ENCODE measurements at regions not wholly inside any gene's neighbourhood (a gene's known extent, or its start where the extent isn't known, plus 50 kb on each side); places are given as distances from the start of the nearest gene placed in this dataset.
A peak's percentile ranks its signal among the peaks of the same experiment; 100 is the strongest.

DNA sequence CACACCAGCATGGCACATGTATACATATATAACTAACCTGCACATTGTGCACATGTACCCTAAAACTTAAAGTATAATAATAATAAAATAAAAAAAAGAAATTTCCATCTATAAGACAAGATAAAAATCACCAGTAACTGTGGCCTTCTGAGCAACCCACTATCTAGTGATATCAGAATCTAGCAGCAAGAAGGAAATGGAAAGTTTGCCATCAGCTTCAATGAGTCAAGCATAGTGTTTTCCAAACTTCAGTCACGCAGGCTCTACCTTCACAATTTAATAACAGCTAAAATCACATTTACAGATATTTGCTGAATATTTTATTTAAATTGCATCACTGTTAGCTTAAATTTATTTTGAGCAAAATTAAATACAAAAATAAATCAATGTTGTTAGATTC is 345.3 kb upstream of the CD180 start:
- H3K27me3 Mint-ChIP-seq: no peaks in the 10 kb centered on the region
- H3K9me3 Mint-ChIP-seq (ENCODE audit: low read depth): no peaks in the 10 kb centered on the region
- DNase-seq (no peak), ATAC-seq (no peak)
- CTCF ChIA-PET: no interaction called here
- no peaks in the 10 kb centered on the region for H3K36me3 Mint-ChIP-seq
- no peak overlapping the region for H3K4me3 Mint-ChIP-seq
- no peak overlapping the region for H3K27ac Mint-ChIP-seq
- H3K4me1 Mint-ChIP-seq: no peaks in the 10 kb centered on the region

DNA sequence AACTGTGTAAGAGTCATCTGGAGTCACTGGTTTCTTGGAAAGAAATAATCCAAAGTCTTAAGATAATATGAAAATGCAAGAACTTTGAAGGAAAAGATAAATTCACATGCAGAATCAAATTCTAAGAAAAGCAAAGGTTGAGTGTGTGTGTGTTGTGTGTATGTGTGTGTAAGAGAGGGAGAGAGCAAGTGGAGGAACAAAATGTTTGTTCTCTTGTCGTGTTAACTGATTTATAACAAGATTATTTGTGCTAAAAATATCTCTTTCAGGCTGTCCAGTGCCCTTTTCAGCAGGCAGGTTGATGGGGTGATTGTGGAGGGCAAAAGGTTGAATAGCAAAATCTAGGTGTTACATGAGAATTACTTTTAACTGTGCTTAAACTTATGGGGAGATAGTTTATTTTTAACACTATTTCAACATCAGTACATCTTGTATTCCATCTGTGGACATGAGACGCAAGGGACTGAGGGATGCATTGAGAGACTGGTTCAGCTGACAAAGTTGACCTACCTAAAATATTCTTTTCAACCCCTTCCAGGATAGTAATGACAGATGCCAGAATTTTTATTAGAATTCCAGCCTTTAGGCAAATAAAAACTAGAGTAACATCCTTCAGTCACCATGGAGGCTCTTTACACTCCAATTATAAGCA is 342.4 kb upstream of the CD180 start:
- Mint-ChIP-seq H3K9me3 (ENCODE audit: low read depth) (no peaks in the 10 kb centered on the region), H3K4me1 (no peaks in the 10 kb centered on the region), H3K36me3 (no peaks in the 10 kb centered on the region), H3K27me3 (no peaks in the 10 kb centered on the region), H3K27ac (no peak overlapping the region), H3K4me3 (no peak overlapping the region)
- no peak for ATAC-seq
- DNase-seq: no peak
- CTCF ChIA-PET: no interaction called here

GRCh38 chr5:67537439-67538148 is 341.0 kb upstream of the CD180 start:
- no peaks in the 10 kb centered on the region for H3K4me1 Mint-ChIP-seq
- CTCF ChIA-PET: no interaction called here
- no peak overlapping the region for H3K4me3 Mint-ChIP-seq
- no peaks in the 10 kb centered on the region for H3K27me3 Mint-ChIP-seq
- H3K27ac Mint-ChIP-seq: no peak overlapping the region
- no peaks in the 10 kb centered on the region for H3K36me3 Mint-ChIP-seq
- DNase-seq (no peak), ATAC-seq (peak; percentile 67)
- H3K9me3 Mint-ChIP-seq (ENCODE audit: low read depth): no peaks in the 10 kb centered on the region

GRCh38 chr5:67536866-67537265 is 340.3 kb upstream of the CD180 start:
- H3K36me3 Mint-ChIP-seq: no peaks in the 10 kb centered on the region
- no peaks in the 10 kb centered on the region for H3K9me3 Mint-ChIP-seq (ENCODE audit: low read depth)
- CTCF ChIA-PET: no interaction called here
- DNase-seq (no peak), ATAC-seq (no peak)
- no peak overlapping the region for H3K27ac Mint-ChIP-seq
- H3K27me3 Mint-ChIP-seq: no peaks in the 10 kb centered on the region
- no peak overlapping the region for H3K4me3 Mint-ChIP-seq
- H3K4me1 Mint-ChIP-seq: no peaks in the 10 kb centered on the region

DNA sequence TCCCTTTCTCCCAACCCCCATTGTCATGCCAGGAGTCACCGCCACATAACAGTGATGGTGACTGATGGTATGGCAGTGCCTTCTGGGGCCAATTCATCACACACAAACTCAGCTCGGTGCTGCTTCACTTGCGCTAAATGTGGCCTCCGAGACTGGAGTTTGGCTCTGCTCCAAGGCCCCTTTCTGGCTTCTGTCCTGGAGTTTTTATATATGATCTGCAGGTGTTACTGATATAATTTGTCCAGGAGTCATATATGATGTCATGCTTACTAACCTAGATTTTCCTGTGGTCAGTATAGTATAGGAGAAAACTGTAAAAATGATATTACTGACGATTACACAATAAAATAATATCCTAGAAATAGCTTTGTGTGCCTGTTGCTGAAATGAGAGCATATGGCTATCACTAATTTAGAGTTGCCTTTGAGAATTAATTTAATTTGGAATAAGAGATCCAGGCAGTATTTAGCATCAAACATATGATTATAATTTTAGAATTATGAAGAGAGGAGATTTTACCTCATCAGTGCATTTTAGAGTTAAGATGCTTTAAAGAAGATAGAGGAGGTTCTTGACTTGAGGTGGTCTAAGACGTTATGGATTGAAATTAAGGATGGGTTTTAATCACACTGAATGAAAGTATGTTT is 334.1 kb upstream of the CD180 start:
- CTCF ChIA-PET: no interaction called here
- H3K27ac Mint-ChIP-seq: no peak overlapping the region
- H3K27me3 Mint-ChIP-seq: no peaks in the 10 kb centered on the region
- ATAC-seq (no peak), DNase-seq (no peak)
- no peaks in the 10 kb centered on the region for H3K4me1 Mint-ChIP-seq
- peaks cover under 1% of the 10 kb centered on the region for H3K36me3 Mint-ChIP-seq
- H3K9me3 Mint-ChIP-seq (ENCODE audit: low read depth): no peaks in the 10 kb centered on the region
- no peak overlapping the region for H3K4me3 Mint-ChIP-seq

GRCh38 chr5:67528953-67529352 is 332.4 kb upstream of the CD180 start:
- DNase-seq: no peak
- CTCF ChIA-PET: no interaction called here

DNA sequence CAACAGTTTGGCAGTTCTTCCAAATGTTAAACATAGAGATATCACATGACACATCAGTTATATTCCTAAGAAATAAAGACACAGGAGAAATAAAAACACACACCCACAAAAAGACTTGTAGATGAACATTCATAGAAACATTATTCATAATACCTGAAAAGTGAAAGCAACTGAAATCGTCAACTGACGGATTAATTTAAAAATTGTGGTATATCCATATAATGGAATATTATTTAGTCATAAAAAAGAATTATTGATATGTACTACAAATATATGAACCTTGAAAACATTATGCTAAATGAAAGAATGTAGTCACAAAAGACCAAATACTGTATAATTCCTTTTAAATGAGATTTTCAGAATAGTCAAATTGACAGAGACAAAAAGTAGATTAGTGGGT is 330.2 kb upstream of the CD180 start:
- DNase-seq (no peak), ATAC-seq (no peak)
- no peaks in the 10 kb centered on the region for H3K4me1 Mint-ChIP-seq
- no peak overlapping the region for H3K27ac Mint-ChIP-seq
- no peaks in the 10 kb centered on the region for H3K9me3 Mint-ChIP-seq (ENCODE audit: low read depth)
- H3K36me3 Mint-ChIP-seq: peaks cover 1% of the 10 kb centered on the region
- no peak overlapping the region for H3K4me3 Mint-ChIP-seq
- CTCF ChIA-PET: no interaction called here
- no peaks in the 10 kb centered on the region for H3K27me3 Mint-ChIP-seq

More at GRCh38 chr5:67528953-67529352, 332.4 kb upstream of the CD180 start:
- Mint-ChIP-seq H3K9me3 (ENCODE audit: low read depth) (no peaks in the 10 kb centered on the region), H3K4me3 (no peak overlapping the region), H3K27me3 (no peaks in the 10 kb centered on the region), H3K27ac (no peak overlapping the region), H3K4me1 (no peaks in the 10 kb centered on the region), H3K36me3 (peaks cover 1% of the 10 kb centered on the region)
- no peak for ATAC-seq

DNA sequence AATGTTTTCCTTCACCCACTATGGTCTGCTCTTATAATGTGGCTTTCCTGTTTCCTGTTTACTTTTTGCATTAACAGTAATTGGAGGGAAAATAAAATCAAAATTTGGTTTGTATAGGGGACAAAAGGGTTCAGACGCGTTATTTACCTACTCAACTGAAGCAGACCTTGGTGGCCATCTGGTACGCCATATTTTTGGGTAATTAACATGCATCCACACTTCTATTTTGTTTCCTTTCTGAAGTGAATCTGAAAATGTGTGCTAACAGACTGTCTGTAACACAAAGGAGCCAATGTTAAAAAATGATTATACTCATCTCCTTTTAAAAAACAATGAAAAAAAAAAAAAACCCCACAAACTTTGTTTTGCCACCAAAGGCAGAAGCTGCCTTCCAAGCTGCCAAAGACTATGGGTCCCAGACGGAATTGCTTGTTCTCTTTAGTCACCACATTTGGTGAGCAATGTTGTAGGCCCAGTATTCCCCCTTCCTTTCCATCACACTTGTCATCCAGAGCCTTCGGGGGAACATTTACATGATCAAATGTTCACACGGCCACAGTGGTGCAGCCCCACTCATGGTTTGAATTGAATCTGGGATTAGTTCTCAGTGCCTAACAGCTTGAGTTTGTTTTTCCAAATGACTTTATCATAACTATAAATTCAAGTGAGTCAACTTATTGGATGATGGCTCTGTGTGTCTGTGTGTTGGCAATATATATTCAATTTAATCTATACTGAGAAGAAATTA is 323.7 kb upstream of the CD180 start:
- Mint-ChIP-seq H3K4me3 (no peak overlapping the region), H3K9me3 (ENCODE audit: low read depth) (no peaks in the 10 kb centered on the region), H3K4me1 (peaks cover 30% of the 10 kb centered on the region), H3K36me3 (peaks cover 7% of the 10 kb centered on the region), H3K27ac (peak overlapping the region; percentile 56), H3K27me3 (peaks cover 10% of the 10 kb centered on the region)
- ATAC-seq (no peak), DNase-seq (no peak)
- CTCF ChIA-PET: no interaction called here

GRCh38 chr5:67518227-67518626 is 321.6 kb upstream of the CD180 start:
- Mint-ChIP-seq H3K4me1 (peaks cover 50% of the 10 kb centered on the region), H3K4me3 (no peak overlapping the region), H3K9me3 (ENCODE audit: low read depth) (no peaks in the 10 kb centered on the region), H3K27ac (no peak overlapping the region), H3K36me3 (peaks cover 16% of the 10 kb centered on the region), H3K27me3 (peaks cover 18% of the 10 kb centered on the region)
- CTCF ChIA-PET: interaction anchor here (0.7 kb wide), 1 partner anchor 1167 kb away, joined by 4 read pairs; no protein-coding TSS in a partner anchor
- ATAC-seq (no peak), DNase-seq (no peak)

- H3K4me1 Mint-ChIP-seq: peaks cover 50% of the 10 kb centered on the region
- H3K36me3 Mint-ChIP-seq: peaks cover 18% of the 10 kb centered on the region
- H3K27ac Mint-ChIP-seq: no peak overlapping the region
- no peak for ATAC-seq
- H3K27me3 Mint-ChIP-seq: peaks cover 19% of the 10 kb centered on the region
- CTCF ChIA-PET: no interaction called here
- no peaks in the 10 kb centered on the region for H3K9me3 Mint-ChIP-seq (ENCODE audit: low read depth)
- no peak for DNase-seq
- H3K4me3 Mint-ChIP-seq: no peak overlapping the region
Observed at GRCh38 chr5:67516948-67517565, 320.5 kb upstream of the CD180 start.

GRCh38 chr5:67515762-67516161 is 319.2 kb upstream of the CD180 start:
- DNase-seq (peak; percentile 48), ATAC-seq (peak; percentile 48)
- Mint-ChIP-seq H3K27me3 (peaks cover 16% of the 10 kb centered on the region), H3K4me1 (peaks cover 50% of the 10 kb centered on the region), H3K27ac (peak overlapping the region; percentile 78), H3K4me3 (peak overlapping the region; percentile 9), H3K9me3 (ENCODE audit: low read depth) (no peaks in the 10 kb centered on the region), H3K36me3 (peaks cover 18% of the 10 kb centered on the region)
- CTCF ChIA-PET: no interaction called here

- Mint-ChIP-seq H3K36me3 (peaks cover 21% of the 10 kb centered on the region), H3K9me3 (ENCODE audit: low read depth) (no peaks in the 10 kb centered on the region), H3K4me3 (peak overlapping the region; percentile 31), H3K27me3 (peaks cover 16% of the 10 kb centered on the region), H3K4me1 (peaks cover 55% of the 10 kb centered on the region), H3K27ac (peak overlapping the region; percentile 78)
- peak; percentile 79 for DNase-seq
- ATAC-seq: peak; percentile 84
- CTCF ChIA-PET: no interaction called here
Observed at GRCh38 chr5:67515020-67515689, 318.6 kb upstream of the CD180 start.

DNA sequence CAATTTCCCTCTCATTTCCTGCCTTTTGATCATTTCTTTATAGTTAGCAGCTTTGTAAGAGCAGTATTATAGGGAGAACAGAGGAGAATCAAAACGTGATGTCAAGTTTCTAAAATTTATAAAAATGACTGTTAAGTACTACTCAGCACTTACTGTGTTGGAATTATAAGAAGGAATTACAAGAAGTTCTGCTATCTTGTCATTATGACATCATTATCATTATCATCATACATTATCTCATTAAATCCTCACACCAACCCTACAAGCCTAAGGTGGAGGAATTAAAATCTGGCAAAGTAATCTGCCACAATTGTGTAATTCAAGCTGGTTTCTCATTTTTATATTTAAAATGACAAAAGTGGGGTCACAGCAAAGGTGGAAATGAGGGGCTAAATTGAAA is 316.2 kb upstream of the CD180 start:
- peaks cover 2% of the 10 kb centered on the region for H3K9me3 Mint-ChIP-seq (ENCODE audit: low read depth)
- H3K36me3 Mint-ChIP-seq: peaks cover 21% of the 10 kb centered on the region
- ATAC-seq (no peak), DNase-seq (no peak)
- H3K27ac Mint-ChIP-seq: no peak overlapping the region
- H3K4me1 Mint-ChIP-seq: peaks cover 52% of the 10 kb centered on the region
- no peak overlapping the region for H3K4me3 Mint-ChIP-seq
- CTCF ChIA-PET: no interaction called here
- peaks cover 16% of the 10 kb centered on the region for H3K27me3 Mint-ChIP-seq

Data from activated CD8-positive, alpha-beta memory T cell treated with anti-CD3 and anti-CD28 coated beads, Interleukin-2, amount 10 ng/mL, durations not matched to agents 7 days and 5 days (primary cell).